ENCODE measurements at regions not wholly inside any gene's neighbourhood (a gene's known extent, or its start where the extent isn't known, plus 50 kb on each side); places are given as distances from the start of the nearest gene placed in this dataset.

DNA sequence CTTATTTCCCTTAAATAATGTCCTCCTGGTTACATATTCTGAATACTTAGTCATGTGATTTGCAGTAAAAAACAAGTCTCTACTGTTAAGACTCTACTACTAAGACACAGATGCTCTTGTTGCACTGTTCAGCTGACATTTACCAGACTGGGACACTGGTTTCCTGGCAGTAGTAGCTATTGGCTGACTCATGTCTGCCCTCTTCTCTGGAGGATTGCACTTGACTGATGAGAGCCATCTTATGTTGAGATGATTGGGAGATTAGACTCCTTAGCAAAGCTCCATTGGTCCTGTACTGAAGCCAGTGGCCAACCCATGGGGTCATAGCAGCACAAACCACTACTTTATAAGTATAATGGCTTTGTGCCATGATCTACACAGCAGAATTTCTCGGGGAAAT is 1672.6 kb upstream of the PCDH20 start:
- H3K4me1 Mint-ChIP-seq (ENCODE audit: low read depth) = no peaks in the 10 kb centered on the region
- H3K27me3 Mint-ChIP-seq (ENCODE audit: insufficient read depth) = no peaks in the 10 kb centered on the region

DNA sequence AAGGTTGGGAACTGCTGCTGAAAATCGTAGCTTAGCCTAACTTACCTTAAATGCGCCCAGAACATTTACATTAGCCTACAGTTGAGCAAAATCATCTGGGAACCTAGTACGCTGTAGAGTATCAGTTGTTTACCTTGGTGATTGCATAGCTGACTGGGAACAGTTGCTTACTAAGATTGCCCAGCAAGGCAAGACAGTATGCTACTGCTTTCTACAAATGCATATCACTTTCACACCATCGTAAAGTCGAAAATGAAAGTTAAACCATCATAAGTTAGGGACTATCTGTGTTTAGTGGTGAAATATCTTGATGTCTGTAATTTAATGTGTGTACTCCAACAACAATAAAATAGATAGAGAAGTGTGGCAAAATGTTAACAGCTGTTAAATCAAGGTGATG is 1670.6 kb upstream of the PCDH20 start:
- H3K4me1 Mint-ChIP-seq (ENCODE audit: low read depth) = no peaks in the 10 kb centered on the region
- H3K36me3 Mint-ChIP-seq (ENCODE audit: low read depth) = no peaks in the 10 kb centered on the region
- peaks cover 3% of the 10 kb centered on the region for H3K9me3 Mint-ChIP-seq
- H3K27ac Mint-ChIP-seq = no peak overlapping the region
- intact Hi-C loops (cut with micrococcal nuclease) = no loop called here
- H3K4me3 Mint-ChIP-seq = no peak overlapping the region
- no peaks in the 10 kb centered on the region for H3K27me3 Mint-ChIP-seq (ENCODE audit: insufficient read depth)
- DNase-seq (ENCODE audit: low spot score) = no peak

More for the DNA sequence above, 1672.6 kb upstream of the PCDH20 start:
- H3K9me3 Mint-ChIP-seq = no peaks in the 10 kb centered on the region
- H3K27ac Mint-ChIP-seq = no peak overlapping the region
- H3K4me3 Mint-ChIP-seq = no peak overlapping the region
- H3K36me3 Mint-ChIP-seq (ENCODE audit: low read depth) = no peaks in the 10 kb centered on the region
- DNase-seq (ENCODE audit: low spot score) = no peak
- intact Hi-C loops (cut with micrococcal nuclease) = no loop called here

DNA sequence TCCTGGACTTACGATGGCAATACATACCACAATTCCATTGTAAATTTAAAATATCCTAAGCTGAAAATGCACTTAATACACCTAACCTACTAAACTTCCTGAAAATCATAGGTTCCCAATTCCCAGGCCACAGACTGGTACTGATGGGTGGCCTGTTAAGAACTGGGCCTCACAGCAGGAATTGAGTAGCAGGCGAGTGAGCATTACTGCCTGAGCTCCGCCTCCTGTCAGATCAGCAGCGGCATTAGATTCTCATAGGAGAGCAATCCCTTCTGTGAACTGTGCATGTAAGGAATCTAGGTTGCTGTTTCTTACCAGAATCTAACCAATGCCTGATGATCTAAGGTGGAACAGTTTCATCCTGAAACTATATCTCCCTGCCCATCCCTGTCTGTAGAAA is 1670.2 kb upstream of the PCDH20 start:
- H3K27ac Mint-ChIP-seq = no peak overlapping the region
- no peaks in the 10 kb centered on the region for H3K36me3 Mint-ChIP-seq (ENCODE audit: low read depth)
- H3K27me3 Mint-ChIP-seq (ENCODE audit: insufficient read depth) = no peaks in the 10 kb centered on the region
- intact Hi-C loops (cut with micrococcal nuclease) = no loop called here
- DNase-seq (ENCODE audit: low spot score) = no peak
- H3K9me3 Mint-ChIP-seq = peaks cover 5% of the 10 kb centered on the region
- H3K4me1 Mint-ChIP-seq (ENCODE audit: low read depth) = no peaks in the 10 kb centered on the region
- no peak overlapping the region for H3K4me3 Mint-ChIP-seq

DNA sequence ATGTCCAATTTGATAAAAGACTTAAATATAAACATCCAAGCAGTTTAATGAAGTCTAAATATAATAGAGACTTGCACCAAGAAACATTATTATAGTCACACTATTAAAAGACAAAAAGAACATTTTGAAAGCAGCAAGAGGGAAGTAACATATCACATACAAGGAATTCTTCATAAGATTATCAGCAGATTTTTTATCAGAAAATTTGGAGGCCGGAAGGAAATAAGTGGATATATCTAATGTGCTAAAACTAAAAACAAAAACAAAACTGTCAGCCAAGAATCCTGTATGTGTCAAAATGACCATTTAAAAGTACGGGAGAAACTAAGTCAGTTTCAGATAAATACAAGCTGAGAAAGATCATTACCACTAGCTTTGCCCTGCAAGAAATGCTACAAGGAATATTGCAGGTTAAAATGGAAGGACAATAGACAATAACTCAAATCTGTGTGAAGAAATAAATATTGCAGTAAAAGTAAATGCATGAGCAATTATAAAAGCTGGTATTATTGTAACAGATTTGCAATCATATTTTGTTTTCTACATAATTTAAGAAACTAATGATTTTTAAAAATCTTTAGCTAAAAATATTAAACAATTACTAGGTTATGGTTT is 1665.9 kb upstream of the PCDH20 start:
- Mint-ChIP-seq H3K27me3 (ENCODE audit: insufficient read depth) (no peaks in the 10 kb centered on the region), H3K27ac (no peak overlapping the region), H3K4me1 (ENCODE audit: low read depth) (no peaks in the 10 kb centered on the region), H3K4me3 (no peak overlapping the region), H3K9me3 (peaks cover 14% of the 10 kb centered on the region), H3K36me3 (ENCODE audit: low read depth) (no peaks in the 10 kb centered on the region)
- DNase-seq (ENCODE audit: low spot score) = no peak
- intact Hi-C loops (cut with micrococcal nuclease) = no loop called here

DNA sequence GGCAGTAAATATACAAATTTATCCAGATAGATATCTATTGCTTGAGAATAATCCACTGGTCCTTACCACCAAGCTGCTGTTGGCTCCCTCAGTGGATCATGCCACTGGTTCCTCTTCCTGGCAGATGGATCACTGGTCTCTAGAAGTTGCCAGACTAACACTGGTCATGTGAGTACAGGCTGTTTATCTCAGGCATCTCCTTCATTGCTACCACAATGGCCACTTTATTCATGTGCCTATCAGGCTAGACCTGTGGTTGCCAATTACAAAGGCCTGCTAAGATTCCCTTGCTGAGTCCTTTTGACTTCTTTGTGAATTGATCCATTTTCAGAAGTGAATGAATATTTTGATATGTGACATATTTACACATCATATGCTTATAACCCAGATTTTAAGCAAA is 1659.5 kb upstream of the PCDH20 start:
- Mint-ChIP-seq H3K4me1 (ENCODE audit: low read depth) (no peaks in the 10 kb centered on the region), H3K36me3 (ENCODE audit: low read depth) (no peaks in the 10 kb centered on the region), H3K4me3 (no peak overlapping the region), H3K9me3 (peaks cover 17% of the 10 kb centered on the region), H3K27ac (no peak overlapping the region), H3K27me3 (ENCODE audit: insufficient read depth) (no peaks in the 10 kb centered on the region)
- intact Hi-C loops (cut with micrococcal nuclease) = no loop called here
- DNase-seq (ENCODE audit: low spot score) = no peak

DNA sequence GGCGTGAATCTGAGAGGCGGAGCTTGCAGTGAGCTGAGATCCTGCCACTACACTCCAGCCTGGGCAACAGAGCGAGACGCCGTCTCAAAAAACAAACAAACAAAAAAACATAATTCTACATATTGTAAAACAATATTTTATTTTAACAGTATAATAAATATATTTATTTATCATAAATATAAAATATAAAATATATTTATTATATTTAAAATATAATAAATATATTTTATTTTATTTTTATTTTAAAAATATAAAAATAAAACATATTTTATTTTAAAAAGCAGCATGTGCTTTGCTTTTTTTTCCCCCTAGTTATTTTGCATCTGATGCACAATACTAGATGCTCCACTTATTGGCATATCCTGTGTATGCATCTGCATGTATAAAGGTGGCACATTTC is 1634.6 kb upstream of the PCDH20 start:
- H3K9me3 Mint-ChIP-seq = peaks cover 13% of the 10 kb centered on the region
- no peaks in the 10 kb centered on the region for H3K27me3 Mint-ChIP-seq (ENCODE audit: insufficient read depth)
- no peaks in the 10 kb centered on the region for H3K4me1 Mint-ChIP-seq (ENCODE audit: low read depth)
- intact Hi-C loops (cut with micrococcal nuclease) = no loop called here
- H3K27ac Mint-ChIP-seq = no peak overlapping the region
- DNase-seq (ENCODE audit: low spot score) = no peak
- no peaks in the 10 kb centered on the region for H3K36me3 Mint-ChIP-seq (ENCODE audit: low read depth)
- H3K4me3 Mint-ChIP-seq = no peak overlapping the region

DNA sequence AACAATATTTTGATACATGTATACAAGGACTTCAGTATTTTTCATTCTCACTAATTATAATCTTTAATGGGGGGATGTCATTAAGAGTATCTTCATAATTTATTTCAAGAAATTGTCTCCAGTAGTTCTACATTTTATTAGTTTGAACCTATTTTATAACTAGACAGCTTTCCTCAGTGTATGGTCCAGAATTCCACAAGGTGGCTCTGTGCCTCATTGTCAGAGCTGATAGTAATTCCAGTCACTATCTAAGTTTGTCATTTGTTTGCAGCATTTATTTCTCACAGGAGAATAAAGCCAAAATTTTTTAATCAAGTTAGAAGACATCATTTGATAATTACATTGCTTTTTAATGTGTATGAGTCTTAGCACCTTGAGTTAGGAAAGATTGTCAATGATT is 1633.0 kb upstream of the PCDH20 start:
- Mint-ChIP-seq H3K27me3 (ENCODE audit: insufficient read depth) (no peaks in the 10 kb centered on the region), H3K4me1 (ENCODE audit: low read depth) (no peaks in the 10 kb centered on the region), H3K9me3 (peaks cover 13% of the 10 kb centered on the region), H3K36me3 (ENCODE audit: low read depth) (no peaks in the 10 kb centered on the region), H3K27ac (no peak overlapping the region), H3K4me3 (no peak overlapping the region)
- intact Hi-C loops (cut with micrococcal nuclease) = no loop called here
- DNase-seq (ENCODE audit: low spot score) = no peak

DNA sequence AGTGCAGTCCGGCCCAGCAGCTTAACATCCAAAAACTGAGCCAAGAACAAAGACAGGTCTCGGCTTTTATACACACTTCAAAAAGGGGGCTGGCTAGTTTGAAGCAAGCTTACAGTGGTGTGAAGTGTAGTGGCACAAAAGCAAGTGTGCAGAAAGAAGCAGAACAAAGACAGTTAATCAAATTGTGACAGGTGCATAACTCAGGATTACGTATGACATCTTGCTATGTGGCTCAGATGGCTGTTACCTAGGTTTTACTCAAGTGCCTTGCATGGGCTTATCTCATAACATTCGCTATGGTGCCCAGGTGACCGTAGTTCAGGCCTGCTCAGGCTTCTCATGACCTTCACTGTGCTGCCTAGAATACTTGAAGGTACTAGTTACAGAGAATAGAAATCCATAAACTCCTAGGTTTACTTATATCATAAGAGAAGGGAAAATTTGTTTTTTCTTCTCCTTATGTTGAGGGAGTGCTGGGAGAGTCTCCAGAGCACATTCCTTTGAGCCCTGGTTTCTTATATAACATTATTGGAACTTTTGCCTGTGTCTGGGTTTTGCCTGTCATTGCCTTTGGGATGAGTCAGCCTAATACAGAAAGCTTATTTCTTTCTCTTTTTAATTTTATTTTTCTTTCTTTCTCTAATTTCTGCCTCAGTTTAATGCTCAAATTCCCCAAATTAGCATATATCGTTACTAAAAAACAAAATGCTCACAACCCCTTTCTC is 1629.1 kb upstream of the PCDH20 start:
- Mint-ChIP-seq H3K27me3 (ENCODE audit: insufficient read depth) (no peaks in the 10 kb centered on the region), H3K36me3 (ENCODE audit: low read depth) (no peaks in the 10 kb centered on the region), H3K27ac (no peak overlapping the region), H3K4me1 (ENCODE audit: low read depth) (no peaks in the 10 kb centered on the region), H3K9me3 (peaks cover 18% of the 10 kb centered on the region), H3K4me3 (no peak overlapping the region)
- intact Hi-C loops (cut with micrococcal nuclease) = no loop called here
- no peak for DNase-seq (ENCODE audit: low spot score)

DNA sequence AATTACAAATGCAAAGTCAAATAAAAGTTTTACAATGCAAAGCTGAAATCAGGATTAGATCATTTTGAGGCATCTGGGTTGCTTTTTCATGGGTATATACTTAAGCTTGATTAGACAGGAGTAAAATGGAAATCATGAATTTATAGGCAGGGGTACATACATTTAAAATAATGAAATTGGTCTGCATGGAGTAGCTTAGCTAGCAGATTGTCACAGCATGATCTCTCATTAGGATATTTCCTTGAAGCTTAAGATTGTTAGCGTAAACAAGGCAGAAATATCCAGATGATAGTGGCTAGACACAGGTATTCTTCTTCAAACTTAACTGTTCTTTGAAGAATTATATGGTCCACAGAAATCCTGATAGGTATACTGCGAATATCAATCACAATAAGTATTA is 1627.0 kb upstream of the PCDH20 start:
- Mint-ChIP-seq H3K4me1 (ENCODE audit: low read depth) (no peaks in the 10 kb centered on the region), H3K27ac (no peak overlapping the region), H3K27me3 (ENCODE audit: insufficient read depth) (no peaks in the 10 kb centered on the region), H3K9me3 (peaks cover 20% of the 10 kb centered on the region), H3K36me3 (ENCODE audit: low read depth) (no peaks in the 10 kb centered on the region), H3K4me3 (no peak overlapping the region)
- intact Hi-C loops (cut with micrococcal nuclease) = loop anchor here (2.0 kb wide), 1 partner anchor 20 kb away; no protein-coding TSS in a partner anchor
- no peak for DNase-seq (ENCODE audit: low spot score)

DNA sequence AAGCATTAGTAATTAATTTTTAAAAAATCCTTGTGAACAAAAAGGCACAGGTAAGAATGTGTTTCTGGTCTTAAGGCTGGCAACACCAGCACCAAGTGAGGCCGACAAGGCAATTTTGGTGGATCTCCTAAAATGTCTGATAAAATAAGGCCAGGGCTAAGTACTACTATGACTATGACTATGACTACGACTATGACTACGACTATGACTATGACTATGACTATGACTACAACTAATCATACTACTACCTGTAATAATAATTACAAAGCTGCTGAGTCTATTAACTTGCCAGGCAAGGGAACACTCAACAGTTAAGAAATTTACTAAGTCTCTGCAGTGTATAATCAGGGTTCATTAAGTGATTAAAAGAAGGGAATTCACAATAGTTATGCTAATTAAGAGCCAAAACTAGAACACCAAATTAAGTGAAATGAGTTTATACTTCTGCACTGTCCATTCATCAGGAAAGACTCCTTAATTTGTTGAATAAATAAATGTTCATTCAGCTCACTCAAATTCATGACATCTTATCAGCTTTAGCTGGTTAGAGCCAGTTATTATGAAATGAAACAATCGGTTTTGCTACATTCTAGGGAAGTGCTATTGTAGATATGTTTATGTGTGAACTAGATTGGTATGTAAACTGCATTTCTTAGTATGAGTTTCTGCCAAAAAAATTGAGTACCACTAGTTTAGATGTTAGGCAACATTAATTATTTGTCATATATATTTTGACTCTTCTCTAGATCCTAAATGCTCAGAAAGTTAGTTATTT is 1626.2 kb upstream of the PCDH20 start:
- no peak for DNase-seq (ENCODE audit: low spot score)
- intact Hi-C loops (cut with micrococcal nuclease) = loop anchor here (2.0 kb wide), 1 partner anchor 21 kb away; no protein-coding TSS in a partner anchor
- Mint-ChIP-seq H3K27me3 (ENCODE audit: insufficient read depth) (no peaks in the 10 kb centered on the region), H3K4me3 (no peak overlapping the region), H3K9me3 (peaks cover 24% of the 10 kb centered on the region), H3K27ac (no peak overlapping the region), H3K36me3 (ENCODE audit: low read depth) (no peaks in the 10 kb centered on the region), H3K4me1 (ENCODE audit: low read depth) (no peaks in the 10 kb centered on the region)

DNA sequence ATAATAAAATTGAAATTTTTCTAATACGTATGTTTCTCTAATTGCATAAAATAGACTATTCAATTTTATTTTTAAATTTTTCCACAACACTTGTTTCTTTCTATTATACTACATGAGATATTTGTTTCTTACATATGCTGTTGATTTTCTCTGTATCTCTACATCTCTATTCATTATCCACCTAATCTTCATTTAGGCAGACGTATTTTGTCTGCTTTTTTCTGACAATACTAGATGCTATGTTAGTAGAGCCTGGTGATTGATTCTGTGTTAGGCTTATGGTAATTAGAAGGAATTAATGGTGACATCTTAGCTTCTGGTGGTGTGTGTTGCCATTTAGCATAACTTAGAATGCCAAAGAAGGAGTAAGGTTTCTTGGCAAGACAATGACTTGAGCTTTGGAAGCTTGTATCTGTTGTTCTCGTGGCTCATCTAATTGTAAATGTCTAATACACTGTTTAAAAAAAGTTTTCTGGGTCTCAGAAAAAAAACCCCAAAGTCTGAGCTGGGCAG is 1610.7 kb upstream of the PCDH20 start:
- H3K27me3 Mint-ChIP-seq (ENCODE audit: insufficient read depth) = no peaks in the 10 kb centered on the region
- H3K4me1 Mint-ChIP-seq (ENCODE audit: low read depth) = no peaks in the 10 kb centered on the region
- no peaks in the 10 kb centered on the region for H3K36me3 Mint-ChIP-seq (ENCODE audit: low read depth)
- no peak overlapping the region for H3K27ac Mint-ChIP-seq
- intact Hi-C loops (cut with micrococcal nuclease) = no loop called here
- no peak overlapping the region for H3K4me3 Mint-ChIP-seq
- peaks cover 4% of the 10 kb centered on the region for H3K9me3 Mint-ChIP-seq
- no peak for DNase-seq (ENCODE audit: low spot score)

DNA sequence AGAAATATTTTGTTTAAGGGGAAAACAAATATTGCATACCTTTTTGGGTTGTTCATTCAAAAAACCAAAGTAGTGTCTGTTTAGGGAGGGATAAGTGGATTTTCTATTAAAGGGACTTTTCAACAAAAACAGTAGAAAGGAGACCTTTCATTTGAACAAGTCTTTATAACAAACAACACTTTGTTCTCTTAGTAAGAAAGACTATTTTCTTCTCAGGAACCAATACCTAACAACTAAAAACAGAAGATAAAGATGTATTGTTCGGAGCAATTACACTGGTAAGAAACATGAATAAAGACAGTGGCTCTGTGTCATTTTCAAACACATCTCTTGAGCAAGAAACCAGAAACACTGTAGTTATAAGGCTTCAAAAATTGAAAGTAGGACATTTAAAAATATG is 1610.1 kb upstream of the PCDH20 start:
- H3K4me1 Mint-ChIP-seq (ENCODE audit: low read depth) = no peaks in the 10 kb centered on the region
- no peaks in the 10 kb centered on the region for H3K27me3 Mint-ChIP-seq (ENCODE audit: insufficient read depth)
- no peak overlapping the region for H3K4me3 Mint-ChIP-seq
- H3K36me3 Mint-ChIP-seq (ENCODE audit: low read depth) = no peaks in the 10 kb centered on the region
- DNase-seq (ENCODE audit: low spot score) = no peak
- intact Hi-C loops (cut with micrococcal nuclease) = no loop called here
- H3K27ac Mint-ChIP-seq = no peak overlapping the region
- H3K9me3 Mint-ChIP-seq = peaks cover 4% of the 10 kb centered on the region

DNA sequence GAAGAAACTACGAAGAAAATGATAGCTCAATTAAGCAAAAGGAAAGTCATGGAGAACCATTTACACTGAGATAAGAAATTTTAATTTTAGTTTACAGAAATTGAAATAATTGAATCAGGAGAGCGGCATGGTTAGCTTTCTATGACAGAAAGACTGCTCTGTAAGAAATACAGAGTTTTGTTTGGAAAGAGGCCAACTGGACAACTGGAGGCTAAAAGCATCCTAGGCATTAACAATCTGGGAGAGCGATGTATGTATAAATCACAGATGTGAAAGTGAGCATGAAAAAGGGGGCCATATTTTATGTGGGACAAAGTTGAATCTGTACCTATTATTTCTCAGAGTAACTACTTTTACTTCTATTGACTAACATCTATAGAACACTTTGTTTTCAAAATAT is 1608.8 kb upstream of the PCDH20 start:
- no peak overlapping the region for H3K4me3 Mint-ChIP-seq
- H3K36me3 Mint-ChIP-seq (ENCODE audit: low read depth) = no peaks in the 10 kb centered on the region
- H3K4me1 Mint-ChIP-seq (ENCODE audit: low read depth) = no peaks in the 10 kb centered on the region
- no peaks in the 10 kb centered on the region for H3K27me3 Mint-ChIP-seq (ENCODE audit: insufficient read depth)
- H3K9me3 Mint-ChIP-seq = peaks cover under 1% of the 10 kb centered on the region
- intact Hi-C loops (cut with micrococcal nuclease) = no loop called here
- no peak for DNase-seq (ENCODE audit: low spot score)
- no peak overlapping the region for H3K27ac Mint-ChIP-seq

Data from activated T-helper 1 cell treated with anti-CD3 and anti-CD28 coated beads, Interleukin-12 subunit alpha, Interleukin-12 subunit beta, Interleukin-2, Interleukin-4 antibody, amounts not matched to agents 30 ng/mL and 10 ng/mL and 1 ng/mL, durations not matched to agents 14 hours and 24 hours and 36 hours (primary cell).